Effector memory CD4-positive, alpha-beta T cell (primary cell): ENCODE measurements at regions not wholly inside any gene's neighbourhood (a gene's known extent, or its start where the extent isn't known, plus 50 kb on each side); places are given as distances from the start of the nearest gene placed in this dataset.

ENCODE experiments used
- DNase-seq, 3 donors: peaks; one replicate each; pipeline ENCODE4 v3.0.0-alpha.2; 2020
- H3K27ac ChIP-seq: 2 replicates; pipeline ENCODE4 v1.7.0; 2013; ENCODE audit warnings: mild to moderate bottlenecking, low read length, moderate library complexity; ENCODE audit not compliant: insufficient read depth, poor library complexity, severe bottlenecking
- H3K27me3 ChIP-seq: replicated peaks from 2 replicates; pipeline ENCODE4 v1.7.0; 2013; ENCODE audit warnings: mild to moderate bottlenecking, low read length; ENCODE audit not compliant: insufficient read depth, control insufficient read depth, poor library complexity, severe bottlenecking
- H3K36me3 ChIP-seq: 2 replicates; pipeline ENCODE4 v1.7.0; 2013; ENCODE audit warnings: mild to moderate bottlenecking, low read length, moderate library complexity; ENCODE audit not compliant: control insufficient read depth, insufficient read depth
- H3K4me1 ChIP-seq: 2 replicates; pipeline ENCODE4 v1.7.0; 2013; ENCODE audit warnings: low read length, mild to moderate bottlenecking; ENCODE audit not compliant: control insufficient read depth, insufficient read depth, poor library complexity, severe bottlenecking
- H3K4me3 ChIP-seq: 2 replicates; pipeline ENCODE4 v1.7.0; 2013; ENCODE audit warnings: low read length, low read depth, mild to moderate bottlenecking; ENCODE audit not compliant: insufficient read depth, poor library complexity, severe bottlenecking
- H3K9me3 ChIP-seq: 2 replicates; pipeline ENCODE4 v1.7.0; 2013; ENCODE audit warnings: mild to moderate bottlenecking, low read length, moderate library complexity; ENCODE audit not compliant: control insufficient read depth

DNA sequence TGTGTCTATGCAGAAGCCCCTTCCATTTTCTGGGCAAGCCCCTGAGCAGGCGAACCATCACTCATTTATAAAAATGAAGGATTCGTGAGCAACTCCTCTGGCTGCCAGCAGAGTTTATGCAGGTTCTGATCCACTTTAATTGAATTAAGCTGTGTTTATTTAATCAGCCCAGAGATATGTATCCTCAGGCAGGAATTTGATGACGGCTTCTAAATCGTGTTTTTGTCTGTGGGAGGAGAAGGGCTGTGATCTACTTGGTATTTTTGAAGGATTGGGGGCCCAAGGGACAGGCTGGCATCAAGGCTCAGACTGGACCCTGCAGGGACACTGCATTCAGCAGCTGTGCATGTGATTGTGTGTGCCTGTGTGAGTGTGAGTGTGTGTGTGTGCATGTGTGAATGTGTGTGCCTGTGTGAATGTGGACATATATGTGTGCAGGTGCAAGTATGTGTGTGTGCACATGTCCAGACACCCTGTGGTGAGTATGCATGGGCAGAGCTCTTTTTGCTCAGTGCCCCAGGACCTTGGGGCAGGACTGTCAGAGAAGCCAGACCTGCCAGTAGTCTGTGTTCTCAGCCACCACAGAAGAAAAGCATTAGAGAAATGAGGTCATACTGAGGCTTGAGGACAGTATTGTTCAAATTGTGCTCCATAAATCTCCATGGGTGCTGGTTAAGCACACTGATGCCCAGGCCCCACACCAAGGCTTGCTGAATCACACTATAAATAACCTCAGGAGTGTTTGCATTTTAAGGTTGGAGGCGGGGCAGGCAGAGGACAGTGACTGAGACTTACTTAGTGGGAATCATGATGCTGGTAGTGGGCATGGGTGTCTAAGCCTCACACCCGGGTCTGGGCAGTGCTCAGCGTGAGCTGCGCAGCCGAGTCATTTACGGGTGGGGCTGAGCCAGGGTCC, 164.0 kb downstream of the CARTPT start:
- H3K36me3 ChIP-seq: no peaks in the 10 kb centered on the region
- no peaks in the 10 kb centered on the region for H3K27me3 ChIP-seq
- no peak overlapping the region for H3K4me3 ChIP-seq
- H3K9me3 ChIP-seq: no peaks in the 10 kb centered on the region
- no peaks in the 10 kb centered on the region for H3K4me1 ChIP-seq
- no peak overlapping the region for H3K27ac ChIP-seq
- no peak for DNase-seq

DNA sequence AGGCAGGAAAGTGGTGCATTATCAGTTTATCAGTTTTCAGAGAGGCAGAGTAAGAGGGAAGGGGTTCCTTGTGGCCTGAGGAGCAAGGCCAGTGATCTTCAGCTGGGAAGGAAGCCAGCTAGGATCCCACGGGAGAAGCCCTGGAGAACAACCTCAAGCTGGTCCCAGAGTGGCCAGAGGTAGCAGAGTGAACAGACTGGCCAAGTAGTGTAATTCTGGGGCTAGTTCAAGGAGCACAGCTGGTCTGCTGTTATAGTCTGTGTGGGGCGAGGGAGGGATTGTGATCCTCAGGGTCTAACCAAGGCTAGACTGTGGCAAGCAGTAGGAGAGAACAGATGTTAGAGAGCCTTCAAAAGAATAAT, 164.6 kb downstream of the CARTPT start:
- Histone ChIP-seq H3K27ac (no peak overlapping the region), H3K4me3 (no peak overlapping the region), H3K4me1 (no peaks in the 10 kb centered on the region), H3K27me3 (no peaks in the 10 kb centered on the region), H3K9me3 (no peaks in the 10 kb centered on the region), H3K36me3 (no peaks in the 10 kb centered on the region)
- DNase-seq: no peak

DNA sequence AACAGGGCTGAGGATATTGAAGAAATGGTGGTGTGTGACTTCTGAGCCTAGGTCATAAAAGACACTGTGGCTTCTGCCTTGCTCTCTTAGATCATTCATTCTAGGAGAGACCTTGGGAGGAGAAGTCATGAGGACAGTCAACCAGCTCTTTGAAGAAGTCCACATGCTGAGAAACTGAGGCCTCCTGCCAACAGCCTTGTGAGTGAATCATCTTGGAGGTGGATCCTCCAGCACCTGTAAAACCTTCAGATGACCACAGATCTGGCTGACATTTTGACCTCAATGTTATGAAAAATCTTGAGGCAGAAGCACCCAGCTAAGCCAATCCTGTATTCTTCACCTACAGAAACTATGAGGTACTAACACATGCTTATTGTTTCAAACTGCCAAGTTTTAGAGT, 165.9 kb downstream of the CARTPT start:
- Histone ChIP-seq H3K36me3 (no peaks in the 10 kb centered on the region), H3K27me3 (no peaks in the 10 kb centered on the region), H3K27ac (no peak overlapping the region), H3K9me3 (no peaks in the 10 kb centered on the region), H3K4me3 (no peak overlapping the region), H3K4me1 (no peaks in the 10 kb centered on the region)
- no peak for DNase-seq

DNA sequence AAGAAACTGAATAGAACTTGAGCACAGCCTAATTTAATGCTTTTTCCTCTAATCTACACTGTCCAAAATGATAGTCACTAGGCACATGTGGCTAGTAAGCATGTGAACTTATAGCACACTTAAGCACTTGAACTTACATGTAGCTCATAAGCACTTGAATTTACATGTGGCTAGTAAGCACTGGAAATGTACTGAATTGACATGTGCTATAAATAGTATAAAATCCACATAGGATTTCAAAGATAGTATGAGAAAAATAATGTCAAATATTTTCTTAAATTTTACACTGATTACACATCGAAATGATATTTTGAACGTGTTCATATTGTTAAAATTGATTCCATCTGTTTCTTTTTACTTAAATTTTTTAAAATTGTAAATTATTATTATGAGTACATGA, 167.3 kb downstream of the CARTPT start:
- no peak overlapping the region for H3K27ac ChIP-seq
- no peak overlapping the region for H3K4me3 ChIP-seq
- no peak for DNase-seq
- no peaks in the 10 kb centered on the region for H3K27me3 ChIP-seq
- H3K4me1 ChIP-seq: no peaks in the 10 kb centered on the region
- H3K9me3 ChIP-seq: no peaks in the 10 kb centered on the region
- no peaks in the 10 kb centered on the region for H3K36me3 ChIP-seq

DNA sequence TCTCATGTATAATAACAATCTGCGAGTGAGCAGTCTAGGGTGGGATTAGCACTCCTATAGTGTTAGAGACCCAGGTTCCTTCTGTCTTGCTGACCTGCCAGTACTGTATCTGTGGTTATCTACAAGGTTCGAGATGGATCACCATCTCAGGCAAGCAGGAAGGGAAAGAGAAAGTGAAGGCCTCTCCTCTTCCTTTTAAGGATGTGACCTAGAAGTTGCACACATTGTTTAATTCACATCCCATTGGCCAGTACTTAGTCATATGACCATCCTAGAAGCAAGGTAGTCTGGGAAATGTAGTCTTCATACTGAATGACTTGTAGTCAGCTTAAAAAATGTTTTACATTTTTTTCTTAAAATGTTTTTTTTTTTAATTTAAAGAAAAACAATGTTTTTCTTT, 168.6 kb downstream of the CARTPT start:
- no peaks in the 10 kb centered on the region for H3K36me3 ChIP-seq
- no peaks in the 10 kb centered on the region for H3K4me1 ChIP-seq
- H3K27ac ChIP-seq: no peak overlapping the region
- H3K9me3 ChIP-seq: no peaks in the 10 kb centered on the region
- no peak overlapping the region for H3K4me3 ChIP-seq
- H3K27me3 ChIP-seq: no peaks in the 10 kb centered on the region
- DNase-seq: no peak

DNA sequence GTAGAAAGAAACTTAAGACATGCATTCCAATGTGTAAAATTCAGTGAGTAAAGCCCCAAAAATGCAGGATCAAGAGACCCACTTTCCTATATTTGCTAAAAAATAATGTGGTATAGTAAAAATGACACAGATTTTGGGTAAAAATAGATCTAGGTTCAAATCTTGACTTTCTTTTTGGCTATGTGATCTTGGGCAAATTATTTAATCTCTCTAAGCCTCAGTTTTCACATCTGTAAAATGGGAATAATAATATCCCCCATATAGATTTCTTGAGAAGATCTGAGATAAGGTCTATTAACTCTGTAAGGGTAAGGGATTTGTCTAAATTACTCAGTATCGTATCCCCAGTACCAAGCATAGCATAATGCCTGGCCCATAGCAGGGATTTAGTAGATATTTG, 172.3 kb downstream of the CARTPT start:
- Histone ChIP-seq H3K36me3 (no peaks in the 10 kb centered on the region), H3K9me3 (no peaks in the 10 kb centered on the region), H3K27me3 (no peaks in the 10 kb centered on the region), H3K27ac (no peak overlapping the region), H3K4me1 (no peaks in the 10 kb centered on the region), H3K4me3 (no peak overlapping the region)
- DNase-seq: no peak

DNA sequence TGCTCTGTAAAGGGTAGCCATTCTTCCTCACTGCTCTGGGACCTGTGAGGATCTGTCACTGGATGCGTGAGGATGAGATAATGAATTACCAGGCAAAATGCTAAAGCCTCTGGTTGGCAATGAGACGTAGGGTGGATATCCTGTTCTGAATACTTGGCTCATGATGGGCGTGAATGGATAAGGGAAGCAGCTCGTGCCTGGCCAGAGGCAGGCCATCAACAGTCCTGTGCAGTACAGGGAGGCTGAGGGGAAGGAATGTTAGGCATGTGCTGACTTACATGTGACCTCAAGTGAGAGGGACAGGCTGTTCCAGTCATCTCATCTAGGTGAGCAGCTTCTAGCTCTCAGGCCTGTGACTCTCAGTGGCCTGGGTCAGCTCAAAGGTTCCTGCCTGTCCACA, 172.8 kb downstream of the CARTPT start:
- Histone ChIP-seq H3K27me3 (no peaks in the 10 kb centered on the region), H3K36me3 (no peaks in the 10 kb centered on the region), H3K9me3 (no peaks in the 10 kb centered on the region), H3K27ac (no peak overlapping the region), H3K4me3 (no peak overlapping the region), H3K4me1 (no peaks in the 10 kb centered on the region)
- DNase-seq: no peak

DNA sequence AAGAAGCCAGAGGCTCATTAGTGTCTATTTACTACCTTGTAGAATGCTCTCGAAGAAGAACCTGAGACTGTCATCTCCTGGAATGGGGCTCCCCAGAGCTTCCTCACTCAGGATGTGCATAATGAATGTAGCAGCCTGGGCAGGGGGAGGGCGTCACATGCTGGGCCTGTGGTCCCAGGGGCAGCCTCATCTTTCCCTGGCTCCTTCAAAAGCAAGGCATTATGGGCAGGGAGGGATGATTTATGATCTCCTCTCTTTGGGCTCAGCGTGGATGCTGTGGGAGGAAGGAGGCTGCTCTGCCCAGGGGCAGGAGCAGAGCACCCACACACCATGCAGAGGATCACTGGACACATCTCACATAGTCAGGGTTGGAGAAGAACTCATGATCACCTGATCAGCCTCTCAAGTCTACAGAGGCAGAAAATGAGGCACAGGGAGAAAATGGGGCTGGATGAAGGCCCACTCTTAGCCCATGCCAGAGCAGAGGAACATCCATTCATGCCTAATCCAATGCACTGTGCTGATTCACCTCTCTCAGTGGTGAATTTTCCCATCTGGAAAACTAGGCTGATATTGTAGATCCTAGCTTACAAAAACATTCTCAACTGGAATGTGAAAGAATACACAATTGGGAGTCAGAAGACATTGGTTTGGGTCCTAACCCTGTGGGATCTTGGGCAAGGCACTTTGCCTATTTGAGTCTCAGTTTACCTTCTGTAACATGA, 173.7 kb downstream of the CARTPT start:
- H3K4me1 ChIP-seq: no peaks in the 10 kb centered on the region
- H3K27ac ChIP-seq: no peak overlapping the region
- H3K9me3 ChIP-seq: no peaks in the 10 kb centered on the region
- no peak overlapping the region for H3K4me3 ChIP-seq
- H3K27me3 ChIP-seq: no peaks in the 10 kb centered on the region
- no peaks in the 10 kb centered on the region for H3K36me3 ChIP-seq
- DNase-seq: no peak

DNA sequence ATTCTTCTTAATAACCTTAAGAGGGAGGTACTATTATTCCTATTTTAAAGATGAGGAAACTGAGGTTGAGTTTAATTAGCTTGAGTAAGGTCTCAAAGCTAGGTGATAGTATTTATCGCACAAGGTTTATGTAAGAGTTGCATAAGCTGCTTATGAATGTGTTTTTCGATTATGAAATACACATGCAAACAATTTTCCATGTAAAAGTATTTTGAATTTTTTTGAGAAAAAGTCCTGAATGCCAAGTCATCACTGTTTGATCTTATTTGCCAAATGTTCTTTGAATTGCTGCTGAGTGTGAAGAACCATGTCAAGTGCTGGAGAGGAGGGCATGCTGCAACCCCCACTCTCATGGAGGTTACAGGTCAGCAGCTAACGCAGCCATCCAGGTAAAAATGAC, 174.4 kb downstream of the CARTPT start:
- Histone ChIP-seq H3K4me3 (no peak overlapping the region), H3K27me3 (no peaks in the 10 kb centered on the region), H3K9me3 (no peaks in the 10 kb centered on the region), H3K4me1 (no peaks in the 10 kb centered on the region), H3K36me3 (no peaks in the 10 kb centered on the region), H3K27ac (no peak overlapping the region)
- DNase-seq: no peak

DNA sequence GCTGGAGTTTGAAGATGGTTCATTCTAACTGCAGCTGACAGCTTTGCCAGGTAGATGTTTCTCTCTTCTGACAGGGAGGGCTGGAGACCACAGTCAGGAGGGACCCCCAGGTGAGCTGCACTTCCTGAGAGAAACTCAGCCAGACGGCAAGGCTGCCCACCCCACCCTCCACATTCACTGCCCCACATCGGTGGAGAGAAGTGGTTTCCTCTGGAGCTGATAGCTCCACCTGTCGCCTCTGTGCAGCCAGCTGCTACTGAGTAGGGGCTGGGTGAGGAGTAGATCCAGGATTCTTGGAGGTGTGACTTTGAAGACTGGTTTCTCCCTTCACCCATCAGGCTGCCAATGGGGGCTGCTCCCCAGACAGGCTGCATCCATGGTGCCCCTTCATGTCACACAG, 175.0 kb downstream of the CARTPT start:
- Histone ChIP-seq H3K27me3 (no peaks in the 10 kb centered on the region), H3K4me1 (no peaks in the 10 kb centered on the region), H3K9me3 (no peaks in the 10 kb centered on the region), H3K27ac (no peak overlapping the region), H3K36me3 (no peaks in the 10 kb centered on the region), H3K4me3 (no peak overlapping the region)
- DNase-seq: no peak
